IMR-90 (cell line): ENCODE measurements at regions not wholly inside any gene's neighbourhood (a gene's known extent, or its start where the extent isn't known, plus 50 kb on each side); places are given as distances from the start of the nearest gene placed in this dataset.

Experiments
- ATAC-seq: fragments of 200-7000 bp; cut with Tn5 transposase; 2 replicates; pipeline ENCODE4 v1.9.1; 2020; ENCODE audit warnings: low read depth, mild to moderate bottlenecking, moderate library complexity
- BruUV-seq: library from RNA; stranded (reverse); fragments of 400-500 nt; replicated peaks from 2 replicates; lab custom pipeline; 2021; lab: Mats Ljungman, UMichigan
- CTCF ChIA-PET: fragments of 300-600 bp; formaldehyde crosslinking; extraction: SDS; loops from one replicate; lab custom pipeline; 2021; ENCODE audit warnings: antibody characterized with exemption; lab: Yijun Ruan, JAX
- POLR2A ChIA-PET: fragments of 300-600 bp; sonication (Branson Sonifier 250); formaldehyde crosslinking; loops from one replicate; lab custom pipeline; 2022; ENCODE audit warnings: antibody characterized with exemption; ENCODE audit not compliant: unreplicated experiment; lab: Charles Lee
- DNase-seq: peaks from one replicate; pipeline ENCODE4 v3.0.0; 2013
- H2AFZ ChIP-seq: replicated peaks from 2 replicates; pipeline ENCODE3; 2013; ENCODE audit warnings: low read length, mild to moderate bottlenecking; ENCODE audit not compliant: poor library complexity
- H2AK5ac ChIP-seq: 2 replicates; pipeline ENCODE4 v1.6.1; 2013; ENCODE audit warnings: low read depth, low read length, inconsistent platforms
- H2AK9ac ChIP-seq: replicated peaks from 2 replicates; pipeline ENCODE3; 2013; ENCODE audit warnings: mild to moderate bottlenecking, low read depth, low read length, moderate library complexity; ENCODE audit not compliant: poor library complexity
- H2BK120ac ChIP-seq: 2 replicates; pipeline ENCODE4 v1.6.1; 2013; ENCODE audit warnings: low read depth, low read length, inconsistent platforms
- H2BK15ac ChIP-seq: 3 replicates; pipeline ENCODE4 v1.6.1; 2013; ENCODE audit warnings: low read depth, low read length, inconsistent platforms
- H2BK20ac ChIP-seq: 2 replicates; pipeline ENCODE4 v1.6.1; 2013; ENCODE audit warnings: low read depth, mild to moderate bottlenecking, inconsistent platforms, low read length, moderate library complexity
- H2BK5ac ChIP-seq: 2 replicates; pipeline ENCODE4 v1.6.1; 2013; ENCODE audit warnings: mild to moderate bottlenecking, low read depth, low read length, inconsistent platforms; ENCODE audit not compliant: poor library complexity, severe bottlenecking
- H3K14ac ChIP-seq: replicated peaks from 2 replicates; pipeline ENCODE4 v1.6.1; 2013; ENCODE audit warnings: low read depth, low read length, inconsistent platforms
- H3K18ac ChIP-seq: 2 replicates; pipeline ENCODE4 v1.6.1; 2013; ENCODE audit warnings: low read depth, low read length, control low read depth
- H3K23ac ChIP-seq: 2 replicates; pipeline ENCODE4 v1.6.1; 2013; ENCODE audit warnings: low read depth, low read length, inconsistent platforms
- H3K27ac ChIP-seq: 2 replicates; pipeline ENCODE4 v1.5.1; 2013; ENCODE audit warnings: mild to moderate bottlenecking, control low read depth, low read length; ENCODE audit not compliant: insufficient read depth
- H3K27me3 ChIP-seq: 2 replicates; pipeline ENCODE4 v1.6.1; 2013; ENCODE audit warnings: low read length; ENCODE audit not compliant: control insufficient read depth, insufficient read depth
- H3K36me3 ChIP-seq: 2 replicates; pipeline ENCODE4 v1.6.1; 2013; ENCODE audit warnings: low read length, mixed read lengths; ENCODE audit not compliant: control insufficient read depth, insufficient read depth
- H3K4ac ChIP-seq: 2 replicates; pipeline ENCODE4 v1.6.1; 2013; ENCODE audit warnings: low read depth, low read length, inconsistent platforms
- H3K4me1 ChIP-seq: 2 replicates; pipeline ENCODE4 v1.6.1; 2013; ENCODE audit warnings: low read length, mixed read lengths; ENCODE audit not compliant: control insufficient read depth, insufficient read depth
- H3K4me2 ChIP-seq: 2 replicates; pipeline ENCODE4 v1.6.1; 2013; ENCODE audit warnings: low read depth, mild to moderate bottlenecking, control low read depth, low read length, moderate library complexity
- H3K4me3 ChIP-seq: 2 replicates; pipeline ENCODE4 v1.5.1; 2013; ENCODE audit warnings: low read depth, mild to moderate bottlenecking, control low read depth, low read length, moderate library complexity; ENCODE audit not compliant: insufficient read depth
- H3K56ac ChIP-seq: 2 replicates; pipeline ENCODE4 v1.6.1; 2013; ENCODE audit warnings: low read length, inconsistent platforms; ENCODE audit not compliant: insufficient read depth; ENCODE audit errors: extremely low read depth
- H3K79me1 ChIP-seq, 2 experiments: 2 replicates each; pipeline ENCODE4 v1.6.1; 2013; ENCODE audit warnings: low read length in 2 of 2, inconsistent platforms in 1 of 2, low read depth in 1 of 2
- H3K9ac ChIP-seq: 2 replicates; pipeline ENCODE4 v1.6.1; 2013; ENCODE audit warnings: low read depth, low read length, control low read depth
- H3K9me1 ChIP-seq: 2 replicates; pipeline ENCODE4 v1.6.1; 2013; ENCODE audit warnings: low read length, inconsistent platforms; ENCODE audit not compliant: insufficient read depth
- H3K9me3 ChIP-seq: 2 replicates; pipeline ENCODE4 v1.6.1; 2013; ENCODE audit warnings: low read length; ENCODE audit not compliant: control insufficient read depth, insufficient read depth
- H4K20me1 ChIP-seq: 2 replicates; pipeline ENCODE4 v1.6.1; 2013; ENCODE audit warnings: low read length, inconsistent platforms; ENCODE audit not compliant: insufficient read depth
- H4K5ac ChIP-seq: 2 replicates; pipeline ENCODE4 v1.6.1; 2013; ENCODE audit warnings: mild to moderate bottlenecking, low read depth, low read length, control low read depth
- H4K8ac ChIP-seq, 2 experiments: 2 replicates each; pipeline ENCODE4 v1.6.1; 2013; ENCODE audit warnings: low read depth in 2 of 2, low read length in 2 of 2, control low read depth in 1 of 2, inconsistent platforms in 1 of 2
- H4K91ac ChIP-seq: 2 replicates; pipeline ENCODE4 v1.6.1; 2013; ENCODE audit warnings: low read depth, low read length, inconsistent platforms; ENCODE audit not compliant: insufficient read depth
- BHLHE40 ChIP-seq: fragments of 150-350 bp; IDR thresholded peaks from 2 replicates; pipeline ENCODE4 v1.6.1; 2016; ENCODE audit warnings: mild to moderate bottlenecking, low read depth, low read length
- CEBPB ChIP-seq: IDR thresholded peaks from 2 replicates; pipeline ENCODE4 v1.6.1; 2012; ENCODE audit warnings: low read depth, low read length, improper control_type of control experiment
- MAFK ChIP-seq: IDR thresholded peaks from 2 replicates; pipeline ENCODE4 v1.6.1; 2012; ENCODE audit warnings: low read depth, low read length, improper control_type of control experiment
- MXI1 ChIP-seq: IDR thresholded peaks from 2 replicates; pipeline ENCODE4 v1.6.1; 2012; ENCODE audit warnings: low read depth, mild to moderate bottlenecking, low read length, moderate library complexity, borderline replicate concordance
- NFE2L2 ChIP-seq: fragments of 150-350 bp; IDR thresholded peaks from 2 replicates; pipeline ENCODE4 v1.6.1; 2016; ENCODE audit warnings: low read depth, mild to moderate bottlenecking, low read length
- POLR2A ChIP-seq: IDR thresholded peaks from 2 replicates; pipeline ENCODE4 v1.6.1; 2012; ENCODE audit warnings: mild to moderate bottlenecking, low read depth, low read length
- WGBS, 2 experiments: methylation state at CpG; one replicate each; pipeline versions ENCODE4 v1.1.5 to v1.1.7; 2013; ENCODE audit warnings: missing lambda C conversion rate in 2 of 2; ENCODE audit not compliant: insufficient read length in 1 of 2; ENCODE audit errors: extremely low coverage in 2 of 2; 5-methylcytosine and 5-hydroxymethylcytosine counted together
- dilution Hi-C: fragments of 300-500 bp; cut with HindIII; formaldehyde crosslinking; loops from one replicate; pipeline ENCODE4 v1.14.3; 2018; ENCODE audit warnings: low sequenced_read_pairs; ENCODE audit not compliant: unreplicated experiment
- in situ Hi-C: fragments of 300-500 bp; cut with MboI; formaldehyde crosslinking; loops from 3 replicates; pipeline ENCODE4 v1.14.3; 2019; ENCODE audit warnings: low sequenced_read_pairs, inconsistent platforms, mixed read lengths
- intact Hi-C: fragments of 100-400 bp; cut with micrococcal nuclease; formaldehyde crosslinking; loops from 2 replicates; pipeline ENCODE4 v1.10.0; 2022
- TF ChIP-seq, protein P1 (sequence below): conservative IDR thresholded peaks from 2 replicates; pipeline ENCODE4 v1.5.1; 2012; ENCODE audit warnings: mild to moderate bottlenecking, low read depth, low read length, improper control_type of control experiment
- TF ChIP-seq, protein P2 (sequence below): fragments of 150-350 bp; IDR thresholded peaks from 2 replicates; pipeline ENCODE4 v1.6.1; 2016; ENCODE audit warnings: low read depth, mild to moderate bottlenecking, low read length, moderate library complexity, borderline replicate concordance

DNA sequence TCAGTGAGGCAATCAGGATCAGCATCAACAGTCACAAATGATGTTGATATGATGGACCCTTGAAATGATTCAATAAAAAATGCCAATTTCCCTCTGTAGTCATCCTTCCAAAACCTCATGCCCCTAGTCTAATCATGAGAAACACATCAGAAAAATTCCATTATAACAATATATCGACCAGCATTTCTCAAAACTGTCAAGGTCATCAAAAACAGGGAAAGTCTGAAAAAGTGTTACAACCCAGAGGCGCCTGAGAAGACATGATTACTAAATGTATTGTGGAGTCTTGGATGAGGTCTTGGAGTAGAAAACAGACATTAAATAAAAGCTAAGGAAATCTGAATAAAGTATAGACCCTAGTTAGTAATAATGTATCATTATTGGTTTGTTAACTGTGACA, 133.8 kb downstream of the SLC35B3 start:
- H3K14ac ChIP-seq: no peak overlapping the region
- H2BK15ac ChIP-seq: no peak overlapping the region
- H3K79me1 ChIP-seq: no peaks in the 10 kb centered on the region
- no peak overlapping the region for H2AK9ac ChIP-seq
- no peak overlapping the region for H2AK5ac ChIP-seq
- no peak for DNase-seq
- TF ChIP-seq MAFK (peak; percentile 69), NFE2L2 (no peak), BHLHE40 (no peak), MXI1 (no peak), CEBPB (no peak), POLR2A (no peak)
- TF ChIP-seq, protein P1, sequence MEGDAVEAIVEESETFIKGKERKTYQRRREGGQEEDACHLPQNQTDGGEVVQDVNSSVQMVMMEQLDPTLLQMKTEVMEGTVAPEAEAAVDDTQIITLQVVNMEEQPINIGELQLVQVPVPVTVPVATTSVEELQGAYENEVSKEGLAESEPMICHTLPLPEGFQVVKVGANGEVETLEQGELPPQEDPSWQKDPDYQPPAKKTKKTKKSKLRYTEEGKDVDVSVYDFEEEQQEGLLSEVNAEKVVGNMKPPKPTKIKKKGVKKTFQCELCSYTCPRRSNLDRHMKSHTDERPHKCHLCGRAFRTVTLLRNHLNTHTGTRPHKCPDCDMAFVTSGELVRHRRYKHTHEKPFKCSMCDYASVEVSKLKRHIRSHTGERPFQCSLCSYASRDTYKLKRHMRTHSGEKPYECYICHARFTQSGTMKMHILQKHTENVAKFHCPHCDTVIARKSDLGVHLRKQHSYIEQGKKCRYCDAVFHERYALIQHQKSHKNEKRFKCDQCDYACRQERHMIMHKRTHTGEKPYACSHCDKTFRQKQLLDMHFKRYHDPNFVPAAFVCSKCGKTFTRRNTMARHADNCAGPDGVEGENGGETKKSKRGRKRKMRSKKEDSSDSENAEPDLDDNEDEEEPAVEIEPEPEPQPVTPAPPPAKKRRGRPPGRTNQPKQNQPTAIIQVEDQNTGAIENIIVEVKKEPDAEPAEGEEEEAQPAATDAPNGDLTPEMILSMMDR: no peak
- TF ChIP-seq, protein P2, sequence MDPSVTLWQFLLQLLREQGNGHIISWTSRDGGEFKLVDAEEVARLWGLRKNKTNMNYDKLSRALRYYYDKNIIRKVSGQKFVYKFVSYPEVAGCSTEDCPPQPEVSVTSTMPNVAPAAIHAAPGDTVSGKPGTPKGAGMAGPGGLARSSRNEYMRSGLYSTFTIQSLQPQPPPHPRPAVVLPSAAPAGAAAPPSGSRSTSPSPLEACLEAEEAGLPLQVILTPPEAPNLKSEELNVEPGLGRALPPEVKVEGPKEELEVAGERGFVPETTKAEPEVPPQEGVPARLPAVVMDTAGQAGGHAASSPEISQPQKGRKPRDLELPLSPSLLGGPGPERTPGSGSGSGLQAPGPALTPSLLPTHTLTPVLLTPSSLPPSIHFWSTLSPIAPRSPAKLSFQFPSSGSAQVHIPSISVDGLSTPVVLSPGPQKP: no peak
- H3K9ac ChIP-seq: no peak overlapping the region
- H3K23ac ChIP-seq: no peak overlapping the region
- no peak overlapping the region for H2BK120ac ChIP-seq
- dilution Hi-C loops (no loop called here), intact Hi-C loops (no loop called here), in situ Hi-C loops (no loop called here)
- no peaks in the 10 kb centered on the region for H3K36me3 ChIP-seq
- CTCF ChIA-PET: no interaction called here
- H2BK20ac ChIP-seq: no peak overlapping the region
- H3K9me3 ChIP-seq: peaks cover 8% of the 10 kb centered on the region
- no peak for ATAC-seq
- H4K8ac ChIP-seq: no peak overlapping the region
- no peak overlapping the region for H3K18ac ChIP-seq
- H3K4me1 ChIP-seq: no peaks in the 10 kb centered on the region
- no peak overlapping the region for H2BK5ac ChIP-seq
- H3K4me3 ChIP-seq: no peak overlapping the region
- H3K4me2 ChIP-seq: no peak overlapping the region
- H3K9me1 ChIP-seq: no peaks in the 10 kb centered on the region
- POLR2A ChIA-PET: no interaction called here
- H4K91ac ChIP-seq: no peak overlapping the region
- H4K20me1 ChIP-seq: no peaks in the 10 kb centered on the region
- H3K4ac ChIP-seq: no peak overlapping the region
- no CpG with 5 or more reads among the region's 2 CpGs for WGBS, 2 experiments
- no peak overlapping the region for H4K5ac ChIP-seq
- H3K27ac ChIP-seq: no peak overlapping the region
- no peak overlapping the region for H2AFZ ChIP-seq
- no peaks in the 10 kb centered on the region for H3K27me3 ChIP-seq
- BruUV-seq: no TSS peak
- H3K56ac ChIP-seq: no peak overlapping the region
